ACHN (cell line): ENCODE measurements at regions not wholly inside any gene's neighbourhood (a gene's known extent, or its start where the extent isn't known, plus 50 kb on each side); places are given as distances from the start of the nearest gene placed in this dataset.
"Not testable (repeated sequence)": the region's sequence is repeated elsewhere in the genome, so short reads cannot be mapped to it uniquely, and the experiment has no call there.

Source experiments
- DNase-seq: peaks from one replicate; pipeline ENCODE4 v3.0.0-alpha.2; 2015
- in situ Hi-C: cut with HindIII; loops from 2 replicates; pipeline ENCODE4 v1.10.0; 2017; ENCODE audit warnings: low sequenced_read_pairs, low pct_ligation_motif_present, low pct_unique_long_range_greater_than_20kb

DNA sequence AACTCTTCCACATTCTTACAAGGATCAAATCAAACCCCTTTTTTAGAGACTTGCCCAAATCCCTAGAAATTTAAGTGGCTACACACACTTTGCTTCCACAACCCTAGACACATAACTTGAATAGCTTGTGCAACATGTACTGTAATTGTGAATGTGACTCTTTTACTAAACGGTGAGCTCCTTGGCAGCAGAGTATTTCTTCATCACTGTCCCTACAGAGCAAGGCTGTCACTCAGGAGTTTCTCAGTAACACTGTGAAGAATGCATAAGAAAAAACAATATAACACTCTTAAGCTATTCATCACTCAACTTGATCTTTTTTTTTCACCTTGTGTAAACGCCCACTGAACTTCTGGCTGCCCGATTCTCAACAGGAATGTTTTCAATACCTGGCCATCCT is 53.8 kb upstream of the ADAMTS18 start:
- DNase-seq, result no peak
- in situ Hi-C loops, result no loop called here

- DNase-seq, result no peak
- in situ Hi-C loops, result no loop called here
These were observed 56.3 kb upstream of the ADAMTS18 start for GRCh38 chr16:77491091-77491490.

DNA sequence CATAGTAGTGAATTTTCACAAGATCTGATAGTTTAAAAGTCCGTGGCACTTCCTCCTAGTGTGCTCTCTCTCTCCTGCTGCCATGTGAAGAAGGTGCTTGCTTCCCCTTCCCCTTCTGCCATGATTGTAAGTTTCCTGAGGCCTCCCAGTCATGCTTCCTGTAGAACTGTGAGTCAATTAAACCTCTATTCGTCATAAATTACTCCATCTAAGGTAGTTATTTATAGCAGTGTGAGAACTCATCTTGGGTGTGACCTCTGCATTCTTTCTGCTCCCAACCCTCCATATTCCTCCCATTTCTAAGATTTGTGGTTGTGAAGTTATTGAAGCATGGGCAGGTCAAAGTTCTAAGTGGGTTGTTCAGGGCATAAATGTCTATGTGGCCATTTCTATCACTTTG is 62.1 kb upstream of the ADAMTS18 start:
- DNase-seq, result no peak
- in situ Hi-C loops, result no loop called here

DNA sequence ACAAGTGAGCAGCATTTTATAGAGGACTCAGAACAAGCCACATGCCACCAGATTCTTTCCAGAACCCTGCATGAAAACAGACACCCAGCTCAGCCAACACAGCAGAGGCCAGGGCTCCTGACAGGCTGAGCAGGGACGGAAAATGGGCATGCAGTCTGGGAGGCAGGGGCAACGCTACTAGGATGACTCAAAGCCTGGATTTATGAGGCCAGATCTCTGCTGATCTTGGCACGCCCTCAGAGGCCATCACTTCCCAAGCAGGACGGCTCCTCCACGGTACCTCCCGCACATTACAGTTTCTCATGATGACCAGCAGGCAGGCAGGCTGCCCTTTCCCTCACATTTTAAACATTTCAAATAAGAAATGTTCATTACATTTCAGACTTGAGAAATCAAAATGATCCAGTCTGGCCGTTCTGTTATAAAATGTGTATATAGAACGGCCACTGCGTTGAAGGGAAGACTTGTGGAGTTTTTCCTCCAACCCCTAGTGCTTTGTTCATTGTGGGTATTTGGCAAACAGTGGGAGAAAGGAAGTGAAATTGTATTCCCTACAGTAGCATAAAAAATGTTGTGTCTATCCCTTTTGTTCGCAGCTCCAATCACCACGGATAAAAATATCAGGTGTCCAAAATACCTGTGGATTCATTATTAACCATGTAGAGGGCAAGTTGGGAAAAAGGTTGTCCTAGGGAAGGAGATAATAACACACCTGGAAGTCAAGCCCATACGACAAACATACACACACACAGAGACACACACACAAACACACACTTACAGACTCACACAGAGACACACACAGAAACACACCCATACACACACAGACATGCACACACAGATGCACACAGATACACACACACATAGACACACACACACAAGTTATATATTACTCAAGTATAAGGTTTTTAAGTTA is 64.8 kb upstream of the ADAMTS18 start:
- peak; percentile 46 for DNase-seq
- in situ Hi-C loops, result no loop called here

GRCh38 chr16:77500286-77500598 is 65.4 kb upstream of the ADAMTS18 start:
- DNase-seq, result no peak
- in situ Hi-C loops, result no loop called here

DNA sequence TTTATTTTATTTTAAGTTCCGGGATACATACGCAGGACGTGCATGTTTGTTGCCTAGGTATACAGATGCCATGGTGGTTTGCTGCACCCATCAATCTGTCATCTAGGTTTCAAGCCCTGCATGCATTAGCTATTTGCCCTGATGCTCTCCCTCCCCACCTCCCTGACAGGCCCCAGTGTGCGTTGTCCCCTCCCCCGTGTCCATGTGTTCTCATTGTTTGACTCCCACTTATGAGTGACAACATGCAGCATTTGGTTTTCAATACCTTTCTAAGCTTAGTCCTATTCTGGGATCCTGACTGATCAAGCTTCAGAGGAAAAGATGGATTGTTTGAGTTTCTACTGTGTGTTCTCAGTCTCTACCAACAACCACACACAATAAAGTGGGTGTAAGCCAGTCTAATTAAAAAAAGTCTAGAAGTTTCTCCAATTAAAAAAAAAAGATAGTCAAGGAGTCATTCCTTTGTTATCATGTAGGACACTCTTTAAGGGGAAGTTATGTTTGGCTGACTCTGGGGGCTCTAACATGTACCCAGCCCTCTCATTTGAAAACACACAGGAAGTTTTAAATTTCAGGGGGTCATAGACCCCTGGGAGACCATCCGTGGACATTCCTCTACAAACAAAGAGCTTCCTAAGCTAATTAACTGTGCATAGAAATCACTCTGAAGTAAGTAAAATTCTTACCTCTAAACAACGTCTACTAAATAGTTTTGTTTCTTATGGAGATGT is 66.3 kb upstream of the ADAMTS18 start:
- in situ Hi-C loops, result no loop called here
- DNase-seq, result no peak

DNA sequence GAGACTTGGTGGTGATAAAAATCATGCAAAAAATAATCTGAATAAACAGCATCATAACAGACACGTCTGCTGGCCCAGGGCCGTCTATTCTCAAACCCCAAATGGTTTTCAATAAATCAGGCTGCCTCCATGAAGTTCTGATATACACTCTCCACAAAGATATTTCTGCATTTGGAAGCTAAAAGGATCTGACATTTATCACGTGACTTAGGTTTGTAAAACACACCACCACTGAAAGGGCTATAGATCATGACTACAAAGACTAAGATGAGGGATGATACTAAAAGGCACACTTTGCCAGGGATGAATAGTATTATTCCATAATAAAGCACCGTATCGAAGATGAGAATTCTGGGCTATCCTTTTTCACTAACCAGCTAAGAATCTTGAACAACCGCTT is 67.6 kb upstream of the ADAMTS18 start:
- no peak for DNase-seq
- in situ Hi-C loops, result no loop called here

DNA sequence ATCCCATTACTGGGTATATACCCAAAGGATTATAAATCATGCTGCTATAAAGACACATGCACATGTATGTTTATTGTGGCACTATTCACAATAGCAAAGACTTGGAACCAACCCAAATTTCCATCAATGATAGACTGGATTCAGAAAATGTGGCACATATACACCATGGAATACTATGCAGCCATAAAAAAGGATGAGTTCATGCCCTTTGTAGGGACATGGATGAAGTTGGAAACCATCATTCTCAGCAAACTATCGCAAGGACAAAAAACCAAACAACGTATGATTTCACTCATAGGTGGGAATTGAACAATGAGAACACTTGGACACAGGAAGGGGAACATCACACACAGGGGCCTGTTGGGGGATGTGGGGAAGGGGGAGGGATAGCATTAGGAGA is 71.7 kb upstream of the ADAMTS18 start:
- in situ Hi-C loops, DNase-seq: not testable (repeated sequence)

DNA sequence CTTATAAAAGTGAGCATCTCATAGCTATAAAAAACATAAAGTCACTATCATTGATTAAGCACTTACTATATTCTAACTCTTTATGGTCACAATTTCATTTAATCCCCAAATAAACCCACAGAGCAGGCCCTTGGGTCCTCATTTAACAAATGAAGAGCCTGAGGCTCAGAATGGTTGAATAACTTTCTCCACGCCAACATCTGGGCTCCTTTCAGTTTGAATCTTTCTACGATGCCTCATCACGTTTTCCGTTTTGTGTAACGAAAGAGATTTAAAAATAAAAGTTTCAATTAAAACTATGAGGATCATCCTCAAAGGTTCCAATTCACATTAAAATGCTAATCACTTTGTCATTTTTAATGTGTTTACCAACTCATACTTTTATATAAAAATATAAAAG is 74.2 kb upstream of the ADAMTS18 start:
- in situ Hi-C loops, result no loop called here
- no peak for DNase-seq

- in situ Hi-C loops, result no loop called here
- no peak for DNase-seq
These were observed 75.0 kb upstream of the ADAMTS18 start for GRCh38 chr16:77509796-77510195.

DNA sequence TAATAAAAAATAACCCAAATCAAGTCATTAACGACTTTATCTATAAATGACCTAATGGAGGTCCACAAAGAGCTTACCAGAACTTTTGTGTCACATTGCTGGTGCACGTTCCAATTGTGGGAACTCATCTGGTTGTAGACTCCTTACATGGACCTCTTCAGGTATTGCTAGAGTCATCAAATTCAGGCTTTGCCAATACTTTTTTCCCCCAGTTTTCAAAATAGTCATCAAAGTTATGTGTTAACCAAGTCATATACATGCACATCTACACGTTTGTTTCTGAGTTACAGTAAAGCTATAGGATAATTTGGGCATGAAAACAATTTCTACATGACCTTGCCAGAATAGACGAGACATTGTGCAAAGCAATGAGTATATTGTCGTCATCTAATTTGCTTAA is 76.2 kb upstream of the ADAMTS18 start:
- DNase-seq, result no peak
- in situ Hi-C loops, result no loop called here

DNA sequence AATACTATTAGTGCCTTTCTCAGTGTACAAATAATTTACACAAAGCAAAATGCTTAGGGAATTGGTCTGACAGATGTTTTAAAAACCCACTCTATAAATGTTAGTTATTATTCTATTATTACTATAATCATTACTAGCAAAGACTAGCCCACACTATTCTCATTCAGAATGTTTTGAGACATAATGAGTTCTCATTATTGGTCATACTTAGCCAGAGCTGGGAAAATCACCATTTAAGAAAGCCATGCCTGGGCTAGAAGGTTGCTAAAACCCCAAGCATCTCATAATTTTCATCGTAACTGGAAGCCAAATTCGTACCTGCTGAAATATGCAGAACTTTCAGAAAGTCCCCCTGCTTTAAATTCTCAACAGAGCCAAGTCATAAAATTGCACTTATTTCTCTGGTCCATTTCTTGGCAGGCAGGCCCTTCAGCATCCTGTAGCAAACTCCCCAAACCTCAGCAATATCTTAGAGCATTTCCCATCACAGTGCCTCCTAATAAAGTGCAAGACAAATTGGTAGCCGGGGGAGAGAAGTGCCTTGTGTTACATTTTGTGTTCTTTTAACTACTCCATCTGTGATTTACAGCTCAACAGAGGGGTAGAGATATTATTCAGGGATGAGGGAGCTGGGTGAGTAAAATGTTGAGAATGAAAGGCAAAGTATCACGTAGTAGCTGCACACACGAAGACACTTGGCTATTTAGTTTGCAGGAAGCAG is 79.8 kb upstream of the ADAMTS18 start:
- in situ Hi-C loops, result no loop called here
- no peak for DNase-seq

DNA sequence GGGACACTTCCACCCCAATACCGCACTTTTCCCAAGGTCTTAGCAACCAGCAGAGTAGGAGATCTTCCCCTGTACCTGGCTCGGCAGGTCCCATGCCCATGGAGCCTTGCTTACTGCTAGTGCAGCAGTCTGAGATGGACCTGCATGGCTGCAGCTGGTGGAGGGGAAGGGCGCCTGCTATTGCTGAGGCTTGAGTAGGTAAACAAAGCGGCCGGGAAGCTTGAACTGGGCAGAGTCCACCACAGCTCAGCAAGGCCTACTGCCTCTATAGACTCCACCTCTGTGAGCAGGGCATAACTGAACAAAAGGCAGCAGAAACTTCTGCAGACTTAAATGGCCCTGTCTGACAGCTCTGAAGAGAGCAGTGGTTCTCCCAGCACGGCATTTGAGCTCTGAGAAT is 90.4 kb upstream of the ADAMTS18 start:
- in situ Hi-C loops, DNase-seq: not testable (repeated sequence)

DNA sequence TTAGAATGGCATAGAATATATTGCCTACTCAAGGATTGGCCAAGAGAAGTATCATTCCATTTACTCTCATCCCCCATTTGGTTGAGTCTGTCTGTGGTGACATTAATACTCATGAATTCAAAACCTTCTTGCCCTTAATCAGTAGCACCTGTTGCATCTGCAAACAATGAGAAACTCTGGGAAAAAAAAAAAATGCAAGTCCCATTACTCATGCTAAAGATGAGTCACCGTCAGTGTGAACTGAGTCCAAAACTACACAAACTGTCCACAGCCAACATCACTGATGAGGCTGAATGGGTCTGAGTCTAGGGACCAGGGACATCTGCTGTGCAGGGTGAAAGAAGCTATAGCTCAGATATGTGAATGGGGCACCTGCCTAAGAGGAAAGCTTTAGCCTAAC is 96.9 kb upstream of the ADAMTS18 start:
- peak; percentile 77 for DNase-seq
- in situ Hi-C loops, result no loop called here

DNA sequence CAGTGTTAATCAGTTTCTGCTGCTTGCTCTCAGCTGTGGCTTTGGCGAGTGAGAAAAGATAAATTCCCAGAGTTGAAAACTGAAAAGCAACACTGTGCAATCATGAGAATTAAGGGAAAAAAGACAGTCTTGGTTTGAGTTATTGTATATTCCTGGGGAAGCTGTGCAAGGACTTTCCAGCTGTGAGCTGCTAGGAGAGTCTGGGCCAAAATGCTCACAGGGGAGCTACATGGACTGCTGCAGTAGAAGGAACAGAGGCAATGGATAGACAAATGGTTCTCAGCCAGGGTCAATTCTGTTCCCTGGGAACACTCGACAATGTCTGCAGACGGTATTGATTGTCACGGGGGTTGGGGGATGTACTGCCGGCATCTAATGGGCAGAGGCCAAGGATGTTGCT is 102.0 kb upstream of the ADAMTS18 start:
- in situ Hi-C loops, result no loop called here
- no peak for DNase-seq

DNA sequence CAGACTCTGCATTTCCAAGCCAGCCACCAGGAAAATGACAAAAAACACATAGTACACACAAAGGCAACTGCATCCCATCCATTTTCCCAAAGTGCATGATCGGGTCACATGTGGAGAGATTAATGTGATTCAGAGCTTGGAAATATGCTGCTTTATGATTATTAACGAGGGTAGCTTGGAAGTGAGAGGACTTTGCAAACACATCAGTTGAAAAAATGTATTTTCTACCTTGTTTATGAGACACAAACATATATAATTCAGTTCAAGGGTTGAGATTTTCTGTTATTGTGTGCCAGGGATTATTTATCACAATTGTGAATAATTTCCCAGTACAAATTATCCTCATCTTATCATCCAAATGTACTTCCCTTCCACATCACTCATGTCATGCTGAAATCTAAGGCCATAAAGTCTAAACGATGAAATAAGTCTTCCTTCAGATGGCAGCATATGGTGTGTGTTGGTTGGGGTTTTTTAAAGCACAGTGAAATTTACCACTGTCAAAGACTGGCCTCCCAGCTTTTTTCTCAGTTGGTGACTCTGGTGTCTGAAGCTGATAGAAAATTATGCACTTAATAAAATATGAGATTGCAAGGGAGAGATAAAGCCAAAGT is 104.7 kb upstream of the ADAMTS18 start:
- in situ Hi-C loops, result no loop called here
- no peak for DNase-seq

DNA sequence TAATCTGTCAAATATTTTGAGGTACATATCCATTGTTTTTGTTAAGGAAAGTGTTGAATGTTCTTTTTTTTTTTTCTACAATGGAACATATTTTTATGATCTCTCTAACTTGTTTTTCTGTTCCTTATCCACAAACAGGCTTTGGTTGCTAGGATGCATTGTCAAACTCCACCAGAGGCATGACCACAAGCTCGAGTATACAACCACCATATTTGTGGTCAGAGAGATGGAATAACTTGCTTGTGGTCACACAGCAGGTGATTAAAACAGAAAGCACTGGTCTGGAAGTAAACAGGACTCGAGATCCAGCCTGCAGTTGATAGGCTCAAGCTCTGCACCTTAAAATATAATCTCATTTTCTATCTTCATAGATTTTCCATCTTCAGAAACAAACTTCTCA is 105.8 kb upstream of the ADAMTS18 start:
- in situ Hi-C loops, result no loop called here

DNA sequence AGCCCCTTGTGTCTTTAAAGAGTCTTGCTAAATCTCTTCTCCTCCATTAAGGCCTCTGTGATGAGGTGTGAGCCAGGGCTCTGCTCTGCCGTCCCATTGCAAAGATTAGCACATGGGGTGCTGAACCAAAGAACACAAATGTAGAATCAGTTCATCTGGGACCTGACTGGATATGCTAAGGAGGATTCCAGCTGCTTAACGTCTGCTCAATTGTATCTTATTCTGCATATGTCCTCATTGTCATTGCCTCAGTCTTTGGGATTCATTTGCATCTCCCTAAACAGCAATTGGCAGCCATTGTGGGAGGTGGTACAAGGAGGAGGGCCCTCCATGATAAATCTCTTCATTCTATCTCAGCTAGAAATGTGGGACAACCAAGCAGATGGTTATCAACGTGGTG is 106.3 kb upstream of the ADAMTS18 start:
- no peak for DNase-seq
- in situ Hi-C loops, result no loop called here

More for the DNA sequence above, 105.8 kb upstream of the ADAMTS18 start:
- peak; percentile 47 for DNase-seq

GRCh38 chr16:77548151-77548550 is 113.3 kb upstream of the ADAMTS18 start:
- no peak for DNase-seq
- in situ Hi-C loops, result no loop called here
